ENCODE measurements at regions not wholly inside any gene's neighbourhood (a gene's known extent, or its start where the extent isn't known, plus 50 kb on each side); places are given as distances from the start of the nearest gene placed in this dataset.

GRCh38 chr1:72557446-72558049 lies 275.2 kb upstream of the NEGR1 start:
- H3K79me2 ChIP-seq (replicated peaks; ENCODE audit: insufficient read depth, low read length): no peaks in the 10 kb centered on the region
- H3K27ac ChIP-seq (ENCODE audit: low read length): no peak overlapping the region
- no peak overlapping the region for H3K9ac ChIP-seq (ENCODE audit: low read length)
- no peaks in the 10 kb centered on the region for H4K20me1 ChIP-seq (ENCODE audit: insufficient read depth)
- no peaks in the 10 kb centered on the region for H3K9me2 ChIP-seq (ENCODE audit: insufficient read depth, low read length)
- no peak for TF ChIP-seq POLR2AphosphoS5 (IDR thresholded peaks at IDR 0.05)
- TF ChIP-seq CTCF (IDR thresholded peaks at IDR 0.05; ENCODE audit: poor library complexity, severe bottlenecking): peak; percentile 55
- TF ChIP-seq SMC3 (conservative IDR thresholded peaks at IDR 0.05; ENCODE audit: poor library complexity): peak; percentile 59
- no peak for TF ChIP-seq EP300 (conservative IDR thresholded peaks at IDR 0.05; ENCODE audit: poor library complexity, severe bottlenecking)
- no peak for TF ChIP-seq TAF1 (IDR thresholded peaks at IDR 0.05; ENCODE audit: low read depth)
- TF ChIP-seq EZH2 (IDR thresholded peaks at IDR 0.05; ENCODE audit: borderline replicate concordance, insufficient read depth, low read length, poor library complexity, severe bottlenecking): no peak
- TF ChIP-seq RAD21 (conservative IDR thresholded peaks at IDR 0.05): peak; percentile 51
- no peak for TF ChIP-seq MXI1 (conservative IDR thresholded peaks at IDR 0.05; ENCODE audit: poor library complexity, severe bottlenecking)
- no peak for TF ChIP-seq REST (IDR thresholded peaks at IDR 0.05; ENCODE audit: borderline replicate concordance)
- no peaks in the 10 kb centered on the region for H3K9me3 ChIP-seq (ENCODE audit: low read length)
- no peak overlapping the region for H3K4me3 ChIP-seq (ENCODE audit: low read length)
- H2AFZ ChIP-seq (ENCODE audit: low read depth, low read length): no peak overlapping the region
- H3K36me3 ChIP-seq (ENCODE audit: insufficient read depth, low read length): no peaks in the 10 kb centered on the region
- no peaks in the 10 kb centered on the region for H3F3A ChIP-seq (ENCODE audit: insufficient read depth, low read length, poor library complexity, severe bottlenecking)
- no peaks in the 10 kb centered on the region for H3K27me3 ChIP-seq (ENCODE audit: insufficient read depth, low read depth, low read length)
- no peak overlapping the region for H3K4me2 ChIP-seq (ENCODE audit: low read length)

GRCh38 chr1:72547412-72547811 lies 265.1 kb upstream of the NEGR1 start:
- H4K20me1 ChIP-seq (ENCODE audit: insufficient read depth): no peaks in the 10 kb centered on the region

More at GRCh38 chr1:72547412-72547811, 265.1 kb upstream of the NEGR1 start:
- no peaks in the 10 kb centered on the region for H3F3A ChIP-seq (ENCODE audit: insufficient read depth, low read length, poor library complexity, severe bottlenecking)
- H3K9me2 ChIP-seq (ENCODE audit: insufficient read depth, low read length): peaks cover 3% of the 10 kb centered on the region
- H2AFZ ChIP-seq (ENCODE audit: low read depth, low read length): no peak overlapping the region
- H3K27ac ChIP-seq (ENCODE audit: low read length): no peak overlapping the region
- H3K79me2 ChIP-seq (replicated peaks; ENCODE audit: insufficient read depth, low read length): no peaks in the 10 kb centered on the region
- H3K27me3 ChIP-seq (ENCODE audit: insufficient read depth, low read depth, low read length): no peaks in the 10 kb centered on the region
- H3K4me3 ChIP-seq (ENCODE audit: low read length): no peak overlapping the region
- H3K9me3 ChIP-seq (ENCODE audit: low read length): no peaks in the 10 kb centered on the region
- no peak for TF ChIP-seq MXI1 (conservative IDR thresholded peaks at IDR 0.05; ENCODE audit: poor library complexity, severe bottlenecking)
- no peak for TF ChIP-seq SMC3 (conservative IDR thresholded peaks at IDR 0.05; ENCODE audit: poor library complexity)
- TF ChIP-seq CTCF (IDR thresholded peaks at IDR 0.05; ENCODE audit: poor library complexity, severe bottlenecking): no peak
- no peak for TF ChIP-seq RAD21 (conservative IDR thresholded peaks at IDR 0.05)
- no peak for TF ChIP-seq EZH2 (IDR thresholded peaks at IDR 0.05; ENCODE audit: borderline replicate concordance, insufficient read depth, low read length, poor library complexity, severe bottlenecking)
- no peak for TF ChIP-seq EP300 (conservative IDR thresholded peaks at IDR 0.05; ENCODE audit: poor library complexity, severe bottlenecking)
- TF ChIP-seq POLR2AphosphoS5 (IDR thresholded peaks at IDR 0.05): no peak
- no peak for TF ChIP-seq TAF1 (IDR thresholded peaks at IDR 0.05; ENCODE audit: low read depth)
- TF ChIP-seq REST (IDR thresholded peaks at IDR 0.05; ENCODE audit: borderline replicate concordance): no peak
- no peaks in the 10 kb centered on the region for H3K36me3 ChIP-seq (ENCODE audit: insufficient read depth, low read length)
- H3K9ac ChIP-seq (ENCODE audit: low read length): no peak overlapping the region
- no peak overlapping the region for H3K4me2 ChIP-seq (ENCODE audit: low read length)
